PC-9 (cell line): ENCODE measurements at regions not wholly inside any gene's neighbourhood (a gene's known extent, or its start where the extent isn't known, plus 50 kb on each side); places are given as distances from the start of the nearest gene placed in this dataset.

Source experiments
- BruUV-seq: library from RNA; stranded (reverse); fragments of 400-500 nt; replicated peaks from 2 replicates; lab custom pipeline; 2021; lab: Mats Ljungman, UMichigan
- CTCF ChIA-PET: fragments of 300-600 bp; sonication (Branson Sonifier 250); formaldehyde crosslinking; loops from one replicate; lab custom pipeline; 2022; ENCODE audit warnings: antibody characterized with exemption; lab: Charles Lee
- POLR2A ChIA-PET: fragments of 300-600 bp; sonication (Branson Sonifier 250); formaldehyde crosslinking; loops from one replicate; lab custom pipeline; 2022; ENCODE audit warnings: antibody characterized with exemption; ENCODE audit not compliant: unreplicated experiment; lab: Charles Lee
- DNase-seq, 2 experiments: peaks; one replicate each; pipeline versions ENCODE4 v3.0.0 to v3.0.0-alpha.2; 2015 to 2022; ENCODE audit warnings: mixed read lengths in 1 of 2
- H2AFZ ChIP-seq: fragments of 200-600 bp; sonication (generic); 2 replicates; pipeline ENCODE4 v1.8.1; 2017; ENCODE audit warnings: antibody characterized with exemption
- H3F3A ChIP-seq: fragments of 200-600 bp; sonication (generic); 2 replicates; pipeline ENCODE4 v1.8.1; 2017; ENCODE audit warnings: antibody characterized with exemption, mild to moderate bottlenecking, low read depth; ENCODE audit not compliant: insufficient read depth
- H3K27ac ChIP-seq: fragments of 200-600 bp; sonication (generic); 2 replicates; pipeline ENCODE4 v1.6.1; 2016; ENCODE audit warnings: mixed run types
- H3K27me3 ChIP-seq: fragments of 200-600 bp; sonication (generic); 2 replicates; pipeline ENCODE4 v1.6.1; 2016; ENCODE audit warnings: low read depth, mixed run types; ENCODE audit not compliant: insufficient read depth
- H3K36me3 ChIP-seq: fragments of 200-600 bp; sonication (generic); 2 replicates; pipeline ENCODE4 v1.6.1; 2016; ENCODE audit warnings: low read depth, mixed run types
- H3K4me1 ChIP-seq: fragments of 200-600 bp; sonication (generic); replicated peaks from 2 replicates; pipeline ENCODE4 v1.6.1; 2016; ENCODE audit warnings: mixed run types; ENCODE audit not compliant: insufficient read depth
- H3K4me2 ChIP-seq: fragments of 200-600 bp; sonication (generic); 2 replicates; pipeline ENCODE4 v1.6.1; 2017; ENCODE audit warnings: mixed run types
- H3K4me3 ChIP-seq: fragments of 200-600 bp; sonication (generic); 2 replicates; pipeline ENCODE4 v1.6.1; 2016; ENCODE audit warnings: mixed run types
- H3K79me2 ChIP-seq: fragments of 200-600 bp; sonication (generic); 2 replicates; pipeline ENCODE4 v1.6.1; 2017; ENCODE audit warnings: low read depth, mixed run types
- H3K9me2 ChIP-seq: fragments of 200-600 bp; sonication (generic); 2 replicates; pipeline ENCODE4 v1.8.1; 2017; ENCODE audit warnings: mild to moderate bottlenecking; ENCODE audit not compliant: insufficient read depth
- H3K9me3 ChIP-seq: fragments of 200-600 bp; sonication (generic); 2 replicates; pipeline ENCODE4 v1.8.1; 2016; ENCODE audit warnings: low read depth; ENCODE audit not compliant: insufficient read depth
- H4K20me1 ChIP-seq: fragments of 200-600 bp; sonication (generic); 2 replicates; pipeline ENCODE4 v1.8.1; 2017; ENCODE audit not compliant: insufficient read depth
- CTCF ChIP-seq: fragments of 200-600 bp; sonication (generic); conservative IDR thresholded peaks from 2 replicates; pipeline ENCODE4 v1.6.1; 2017; ENCODE audit warnings: mixed run types, antibody characterized with exemption, mild to moderate bottlenecking, moderate library complexity
- EZH2 ChIP-seq: fragments of 200-600 bp; sonication (generic); IDR thresholded peaks from 2 replicates; pipeline ENCODE4 v1.8.0; 2017; ENCODE audit warnings: antibody characterized with exemption, low read depth
- intact Hi-C: fragments of 100-400 bp; cut with micrococcal nuclease; formaldehyde crosslinking; loops from one replicate; pipeline ENCODE4 v1.10.0; 2022; ENCODE audit not compliant: unreplicated experiment

GRCh38 chr2:15768615-15769014 is 171.7 kb upstream of the MYCN start:
- Histone ChIP-seq H4K20me1 (no peaks in the 10 kb centered on the region), H3K4me1 (no peaks in the 10 kb centered on the region), H3K4me3 (no peak overlapping the region), H3F3A (no peaks in the 10 kb centered on the region), H3K36me3 (no peaks in the 10 kb centered on the region), H3K27ac (no peak overlapping the region), H3K9me3 (no peaks in the 10 kb centered on the region), H3K79me2 (no peaks in the 10 kb centered on the region), H3K4me2 (no peak overlapping the region), H2AFZ (no peak overlapping the region), H3K27me3 (peaks cover 99% of the 10 kb centered on the region), H3K9me2 (no peaks in the 10 kb centered on the region)
- CTCF ChIA-PET = no interaction called here
- POLR2A ChIA-PET = no interaction called here
- intact Hi-C loops = no loop called here
- DNase-seq = no peak
- TF ChIP-seq CTCF = no peak
- no peak for TF ChIP-seq EZH2
- no TSS peak for BruUV-seq

GRCh38 chr2:15769235-15769634 is 171.1 kb upstream of the MYCN start:
- Histone ChIP-seq H3K27ac (no peak overlapping the region), H3K9me3 (no peaks in the 10 kb centered on the region), H3K9me2 (no peaks in the 10 kb centered on the region), H2AFZ (no peak overlapping the region), H3F3A (no peaks in the 10 kb centered on the region), H3K4me3 (no peak overlapping the region), H4K20me1 (no peaks in the 10 kb centered on the region), H3K4me2 (no peak overlapping the region), H3K4me1 (no peaks in the 10 kb centered on the region), H3K27me3 (peaks cover 97% of the 10 kb centered on the region), H3K79me2 (no peaks in the 10 kb centered on the region), H3K36me3 (no peaks in the 10 kb centered on the region)
- no peak for TF ChIP-seq EZH2
- TF ChIP-seq CTCF = no peak
- no TSS peak for BruUV-seq
- DNase-seq = no peak
- intact Hi-C loops = no loop called here
- ChIA-PET POLR2A (no interaction called here), CTCF (no interaction called here)

GRCh38 chr2:15769676-15770547 is 170.4 kb upstream of the MYCN start:
- DNase-seq = no peak
- ChIA-PET CTCF (no interaction called here), POLR2A (no interaction called here)
- Histone ChIP-seq H3K4me2 (no peak overlapping the region), H3K36me3 (no peaks in the 10 kb centered on the region), H3K4me1 (no peaks in the 10 kb centered on the region), H3K27me3 (peaks cover 91% of the 10 kb centered on the region), H3K9me3 (no peaks in the 10 kb centered on the region), H2AFZ (no peak overlapping the region), H3K79me2 (no peaks in the 10 kb centered on the region), H3K27ac (no peak overlapping the region), H3F3A (no peaks in the 10 kb centered on the region), H3K4me3 (no peak overlapping the region), H4K20me1 (no peaks in the 10 kb centered on the region), H3K9me2 (no peaks in the 10 kb centered on the region)
- intact Hi-C loops = no loop called here
- BruUV-seq = no TSS peak
- TF ChIP-seq CTCF (no peak), EZH2 (no peak)
